ENCODE measurements at regions not wholly inside any gene's neighbourhood (a gene's known extent, or its start where the extent isn't known, plus 50 kb on each side); places are given as distances from the start of the nearest gene placed in this dataset.
"Not testable (repeated sequence)": the region's sequence is repeated elsewhere in the genome, so short reads cannot be mapped to it uniquely, and the experiment has no call there.

- DNase-seq (ENCODE audit: low read depth in 4 of 4, low spot score in 2 of 4) = no peak
Observed at GRCh38 chr7:85396676-85397075, 209.8 kb upstream of the SEMA3D start.

GRCh38 chr7:85392789-85393188 is 205.9 kb upstream of the SEMA3D start:
- no peak for DNase-seq (ENCODE audit: low read depth in 4 of 4, low spot score in 2 of 4)

GRCh38 chr7:85392326-85392725 is 205.5 kb upstream of the SEMA3D start:
- no peak for DNase-seq (ENCODE audit: low read depth in 4 of 4, low spot score in 2 of 4)

- DNase-seq (ENCODE audit: low read depth in 4 of 4, low spot score in 2 of 4) = no peak
Observed at GRCh38 chr7:85386460-85386859, 199.6 kb upstream of the SEMA3D start.

- DNase-seq (ENCODE audit: low read depth in 4 of 4, low spot score in 2 of 4) = no peak
Observed at GRCh38 chr7:85384392-85384791, 197.5 kb upstream of the SEMA3D start.

GRCh38 chr7:85381212-85381611 is 194.4 kb upstream of the SEMA3D start:
- DNase-seq (ENCODE audit: low read depth in 4 of 4, low spot score in 2 of 4) = no peak

GRCh38 chr7:85376589-85376988 is 189.7 kb upstream of the SEMA3D start:
- DNase-seq (ENCODE audit: low read depth in 4 of 4, low spot score in 2 of 4) = no peak

- no peak for DNase-seq (ENCODE audit: low read depth in 4 of 4, low spot score in 2 of 4)
Observed at GRCh38 chr7:85356916-85357315, 170.1 kb upstream of the SEMA3D start.

- DNase-seq (ENCODE audit: low read depth in 4 of 4, low spot score in 2 of 4) = no peak
Observed at GRCh38 chr7:85343484-85343883, 156.6 kb upstream of the SEMA3D start.

- DNase-seq (ENCODE audit: low read depth in 4 of 4, low spot score in 2 of 4) = no peak
Observed at GRCh38 chr7:85342781-85343180, 155.9 kb upstream of the SEMA3D start.

- no peak for DNase-seq (ENCODE audit: low read depth in 4 of 4, low spot score in 2 of 4)
Observed at GRCh38 chr7:85341973-85342372, 155.1 kb upstream of the SEMA3D start.

- DNase-seq (ENCODE audit: low read depth in 4 of 4, low spot score in 2 of 4) = no peak
Observed at GRCh38 chr7:85341121-85341520, 154.3 kb upstream of the SEMA3D start.

- DNase-seq (ENCODE audit: low read depth in 4 of 4, low spot score in 2 of 4) = no peak
Observed at GRCh38 chr7:85336086-85336485, 149.2 kb upstream of the SEMA3D start.

- not testable (repeated sequence) for DNase-seq (ENCODE audit: low read depth in 4 of 4, low spot score in 2 of 4)
Observed at GRCh38 chr7:85335113-85335512, 148.3 kb upstream of the SEMA3D start.

GRCh38 chr7:85328456-85328998 is 141.7 kb upstream of the SEMA3D start:
- DNase-seq (ENCODE audit: low read depth in 4 of 4, low spot score in 2 of 4) = no peak

GRCh38 chr7:85324145-85324799 is 137.4 kb upstream of the SEMA3D start:
- DNase-seq (ENCODE audit: low read depth in 4 of 4, low spot score in 2 of 4) = no peak

- no peak for DNase-seq (ENCODE audit: low read depth in 4 of 4, low spot score in 2 of 4)
Observed at GRCh38 chr7:85322252-85322651, 135.4 kb upstream of the SEMA3D start.

GRCh38 chr7:85320699-85321476 is 134.0 kb upstream of the SEMA3D start:
- DNase-seq (ENCODE audit: low read depth in 4 of 4, low spot score in 2 of 4) = no peak

GRCh38 chr7:85316489-85316888 is 129.6 kb upstream of the SEMA3D start:
- no peak for DNase-seq (ENCODE audit: low read depth in 4 of 4, low spot score in 2 of 4)

GRCh38 chr7:85310301-85310700 is 123.4 kb upstream of the SEMA3D start:
- DNase-seq (ENCODE audit: low read depth in 4 of 4, low spot score in 2 of 4) = no peak

GRCh38 chr7:85306115-85306514 is 119.3 kb upstream of the SEMA3D start:
- DNase-seq (ENCODE audit: low read depth in 4 of 4, low spot score in 2 of 4) = no peak

- no peak for DNase-seq (ENCODE audit: low read depth in 4 of 4, low spot score in 2 of 4)
Observed at GRCh38 chr7:85294176-85294575, 107.3 kb upstream of the SEMA3D start.
